ENCODE measurements at regions not wholly inside any gene's neighbourhood (a gene's known extent, or its start where the extent isn't known, plus 50 kb on each side); places are given as distances from the start of the nearest gene placed in this dataset.
"Not testable (repeated sequence)": the region's sequence is repeated elsewhere in the genome, so short reads cannot be mapped to it uniquely, and the experiment has no call there.

- DNase-seq, result no peak
- no peak for TF ChIP-seq POLR2A (IDR thresholded peaks at IDR 0.05; ENCODE audit: low read length)
These were observed 74.3 kb upstream of the SIPA1L2 start for GRCh38 chr1:232704256-232704655.

- TF ChIP-seq POLR2A (IDR thresholded peaks at IDR 0.05; ENCODE audit: low read length), result no peak
- TF ChIP-seq GATA1 (IDR thresholded peaks at IDR 0.05; ENCODE audit: low read depth, low read length), result no peak
- peak in 1 of 2 experiments; percentile 41 for DNase-seq
These were observed 75.1 kb upstream of the SIPA1L2 start for GRCh38 chr1:232704694-232705680.

GRCh38 chr1:232705815-232706575 is 76.1 kb upstream of the SIPA1L2 start:
- TF ChIP-seq GATA1 (IDR thresholded peaks at IDR 0.05; ENCODE audit: low read depth, low read length), result no peak
- TF ChIP-seq POLR2A (IDR thresholded peaks at IDR 0.05; ENCODE audit: low read length), result no peak
- no peak for DNase-seq

GRCh38 chr1:232707142-232707541 is 77.2 kb upstream of the SIPA1L2 start:
- no peak for DNase-seq
- TF ChIP-seq POLR2A (IDR thresholded peaks at IDR 0.05; ENCODE audit: low read length) (no peak), GATA1 (IDR thresholded peaks at IDR 0.05; ENCODE audit: low read depth, low read length) (no peak)

DNA sequence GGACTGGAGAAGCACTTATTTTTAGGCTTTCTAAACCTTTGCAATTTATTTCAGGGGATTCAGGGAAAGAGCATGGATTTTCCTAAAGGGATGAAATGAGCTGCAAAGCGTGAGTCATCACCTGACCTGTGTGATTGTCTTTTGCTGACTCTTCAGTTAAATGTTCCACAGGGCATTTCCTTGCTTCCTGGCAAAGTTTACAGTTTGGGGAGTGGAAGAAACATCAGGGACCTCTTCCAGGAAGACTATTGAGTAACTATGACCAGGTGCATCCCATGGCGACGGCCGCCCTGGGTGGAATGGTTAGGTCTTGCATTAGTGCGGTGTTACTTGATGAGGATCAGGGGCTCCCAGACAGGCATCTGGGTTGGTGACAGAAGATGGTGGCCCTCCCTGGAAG is 79.5 kb upstream of the SIPA1L2 start:
- TF ChIP-seq POLR2A (IDR thresholded peaks at IDR 0.05; ENCODE audit: low read length) (no peak), GATA1 (IDR thresholded peaks at IDR 0.05; ENCODE audit: low read depth, low read length) (no peak)
- DNase-seq, result no peak

GRCh38 chr1:232711996-232712395 is 82.1 kb upstream of the SIPA1L2 start:
- TF ChIP-seq GATA1 (IDR thresholded peaks at IDR 0.05; ENCODE audit: low read depth, low read length) (no peak), POLR2A (IDR thresholded peaks at IDR 0.05; ENCODE audit: low read length) (no peak)
- no peak for DNase-seq

GRCh38 chr1:232713785-232714184 is 83.9 kb upstream of the SIPA1L2 start:
- TF ChIP-seq GATA1 (IDR thresholded peaks at IDR 0.05; ENCODE audit: low read depth, low read length) (no peak), POLR2A (IDR thresholded peaks at IDR 0.05; ENCODE audit: low read length) (no peak)
- DNase-seq, result no peak

- no peak for DNase-seq
- TF ChIP-seq POLR2A (IDR thresholded peaks at IDR 0.05; ENCODE audit: low read length) (no peak), GATA1 (IDR thresholded peaks at IDR 0.05; ENCODE audit: low read depth, low read length) (no peak)
These were observed 85.2 kb upstream of the SIPA1L2 start for GRCh38 chr1:232715154-232715553.

- not testable (repeated sequence) for DNase-seq
These were observed 87.3 kb upstream of the MAP10 start for GRCh38 chr1:232717911-232718310.

- TF ChIP-seq POLR2A (IDR thresholded peaks at IDR 0.05; ENCODE audit: low read length), result no peak
- TF ChIP-seq GATA1 (IDR thresholded peaks at IDR 0.05; ENCODE audit: low read depth, low read length), result no peak
- DNase-seq, result no peak
These were observed 86.0 kb upstream of the MAP10 start for GRCh38 chr1:232718928-232719927.

DNA sequence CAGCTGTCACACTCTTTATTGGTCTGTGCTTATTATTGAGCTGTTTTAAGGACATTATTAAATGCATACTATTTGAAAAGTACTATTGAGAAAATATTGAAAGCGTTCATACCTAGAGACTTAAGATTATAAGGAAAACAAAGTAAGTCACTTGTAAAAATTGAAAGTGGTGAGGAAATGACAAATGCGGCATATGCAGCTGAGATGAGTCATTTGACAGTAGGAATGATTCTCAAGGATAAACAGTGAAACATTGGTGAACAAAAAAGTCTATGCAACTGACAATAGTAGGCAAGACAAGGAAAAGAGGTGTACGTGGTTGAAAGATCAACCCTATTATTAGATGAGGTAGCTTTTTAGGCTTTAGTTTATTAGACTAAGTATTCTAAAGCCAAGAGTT is 82.6 kb upstream of the MAP10 start:
- no peak for TF ChIP-seq POLR2A (IDR thresholded peaks at IDR 0.05; ENCODE audit: low read length)
- no peak for TF ChIP-seq GATA1 (IDR thresholded peaks at IDR 0.05; ENCODE audit: low read depth, low read length)
- DNase-seq, result no peak

DNA sequence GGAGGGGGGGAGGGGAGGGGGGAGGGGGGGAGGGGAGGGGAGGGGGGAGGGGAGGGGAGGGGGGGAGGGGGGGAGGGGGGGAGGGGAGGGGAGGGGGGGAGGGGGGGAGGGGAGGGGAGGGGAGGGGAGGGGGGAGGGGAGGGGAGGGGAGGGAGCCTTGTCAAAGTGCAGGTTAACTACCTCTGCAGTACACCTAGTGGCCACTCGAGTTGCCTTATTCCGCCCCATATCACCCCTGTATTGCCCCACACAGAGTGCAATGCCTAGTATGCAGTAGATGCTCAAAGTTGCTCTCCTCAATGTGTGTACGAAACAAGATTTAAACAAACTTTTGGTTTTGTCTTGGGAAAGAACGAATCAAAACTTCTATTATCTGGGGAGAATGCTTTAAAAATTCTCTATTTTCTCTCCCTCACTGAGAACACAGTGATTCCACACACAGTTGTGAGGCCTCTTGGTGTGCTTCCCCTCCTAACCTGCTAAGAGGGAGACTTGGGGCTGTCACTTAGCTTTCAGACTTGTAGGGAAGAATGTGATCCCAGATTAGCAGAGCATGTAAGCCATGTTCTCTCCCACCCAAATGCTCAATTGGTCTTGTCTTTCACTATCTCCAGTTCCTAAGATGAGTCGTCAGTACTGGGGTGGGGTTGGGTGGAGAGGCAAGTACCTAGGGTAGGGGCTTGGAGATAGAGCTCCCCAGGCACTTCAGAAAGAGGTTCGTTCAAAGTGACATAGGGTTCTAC is 79.7 kb upstream of the MAP10 start:
- peak in 1 of 2 experiments; percentile 5 for DNase-seq
- TF ChIP-seq GATA1 (IDR thresholded peaks at IDR 0.05; ENCODE audit: low read depth, low read length), result no peak
- TF ChIP-seq POLR2A (IDR thresholded peaks at IDR 0.05; ENCODE audit: low read length), result no peak

All from erythroblast (primary cell).